Stomach (tissue), 4 donors: ENCODE measurements at regions not wholly inside any gene's neighbourhood (a gene's known extent, or its start where the extent isn't known, plus 50 kb on each side); places are given as distances from the start of the nearest gene placed in this dataset.

ENCODE experiments used
- EP300 ChIP-seq: sonication (generic); formaldehyde crosslinking; IDR thresholded peaks from one replicate; pipeline ENCODE4 v1.6.1; 2017; ENCODE audit warnings: antibody characterized with exemption
- POLR2A ChIP-seq, 4 donors: fragments of 450-650 bp; IDR thresholded peaks; one replicate each; pipeline ENCODE4 v1.6.1; 2016; ENCODE audit warnings: antibody characterized with exemption in 4 of 4, control low read depth in 2 of 4, mild to moderate bottlenecking in 1 of 4, moderate library complexity in 1 of 4
- POLR2AphosphoS5 ChIP-seq, 3 donors: sonication (generic); formaldehyde crosslinking; IDR thresholded peaks; one replicate each; pipeline ENCODE4 v1.6.1; 2016; ENCODE audit warnings: antibody characterized with exemption in 3 of 3
- TF ChIP-seq, protein P1 (sequence below), 7 experiments: fragments of 450-650 bp in 4 of 7; fragments of 200-600 bp in 3 of 7; sonication (generic) in 3 of 7; IDR thresholded peaks; one replicate each; pipeline ENCODE4 v1.5.1; 2016 to 2019; ENCODE audit warnings: antibody characterized with exemption in 7 of 7, control low read depth in 2 of 7, mild to moderate bottlenecking in 1 of 7

DNA sequence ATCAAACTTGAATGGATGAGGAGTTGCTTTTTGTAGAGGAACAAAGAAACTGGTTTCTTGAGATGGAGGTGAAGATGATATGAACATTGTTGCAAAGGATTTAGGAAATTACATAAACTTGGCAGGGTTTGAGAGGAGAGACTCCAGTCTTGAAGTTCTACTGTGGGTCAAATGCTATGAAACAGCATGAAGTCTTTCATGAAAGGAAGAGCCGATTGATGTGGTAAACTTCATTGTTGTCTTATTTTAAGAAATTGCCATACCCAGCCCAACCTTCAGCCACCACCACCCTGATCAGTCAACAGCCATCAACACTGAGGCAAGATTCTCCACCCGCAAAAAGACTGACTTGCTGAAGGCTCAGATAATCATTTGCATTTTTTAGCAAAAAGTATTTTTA, 52.2 kb downstream of the SIPA1L2 start:
- TF ChIP-seq, protein P1, sequence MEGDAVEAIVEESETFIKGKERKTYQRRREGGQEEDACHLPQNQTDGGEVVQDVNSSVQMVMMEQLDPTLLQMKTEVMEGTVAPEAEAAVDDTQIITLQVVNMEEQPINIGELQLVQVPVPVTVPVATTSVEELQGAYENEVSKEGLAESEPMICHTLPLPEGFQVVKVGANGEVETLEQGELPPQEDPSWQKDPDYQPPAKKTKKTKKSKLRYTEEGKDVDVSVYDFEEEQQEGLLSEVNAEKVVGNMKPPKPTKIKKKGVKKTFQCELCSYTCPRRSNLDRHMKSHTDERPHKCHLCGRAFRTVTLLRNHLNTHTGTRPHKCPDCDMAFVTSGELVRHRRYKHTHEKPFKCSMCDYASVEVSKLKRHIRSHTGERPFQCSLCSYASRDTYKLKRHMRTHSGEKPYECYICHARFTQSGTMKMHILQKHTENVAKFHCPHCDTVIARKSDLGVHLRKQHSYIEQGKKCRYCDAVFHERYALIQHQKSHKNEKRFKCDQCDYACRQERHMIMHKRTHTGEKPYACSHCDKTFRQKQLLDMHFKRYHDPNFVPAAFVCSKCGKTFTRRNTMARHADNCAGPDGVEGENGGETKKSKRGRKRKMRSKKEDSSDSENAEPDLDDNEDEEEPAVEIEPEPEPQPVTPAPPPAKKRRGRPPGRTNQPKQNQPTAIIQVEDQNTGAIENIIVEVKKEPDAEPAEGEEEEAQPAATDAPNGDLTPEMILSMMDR (IDR thresholded peaks at IDR 0.05), result no peak
- TF ChIP-seq EP300 (no peak), POLR2A (IDR thresholded peaks at IDR 0.05) (no peak), POLR2AphosphoS5 (IDR thresholded peaks at IDR 0.05) (no peak)
